NCI-H128 (cell line): ENCODE measurements at regions not wholly inside any gene's neighbourhood (a gene's known extent, or its start where the extent isn't known, plus 50 kb on each side); places are given as distances from the start of the nearest gene placed in this dataset.
A peak's percentile ranks its signal among the peaks of the same experiment; 100 is the strongest.

Experiments
- DNase-seq: peaks from one replicate; lab custom pipeline; 2025; ENCODE audit not compliant: unreplicated experiment; lab: John Stamatoyannopoulos, UW

GRCh38 chr10:123567984-123568739 lies 98.0 kb upstream of the GPR26 start:
- DNase-seq, result no peak

- no peak for DNase-seq
Observed at GRCh38 chr10:123568751-123569150, 97.4 kb upstream of the GPR26 start.

DNA sequence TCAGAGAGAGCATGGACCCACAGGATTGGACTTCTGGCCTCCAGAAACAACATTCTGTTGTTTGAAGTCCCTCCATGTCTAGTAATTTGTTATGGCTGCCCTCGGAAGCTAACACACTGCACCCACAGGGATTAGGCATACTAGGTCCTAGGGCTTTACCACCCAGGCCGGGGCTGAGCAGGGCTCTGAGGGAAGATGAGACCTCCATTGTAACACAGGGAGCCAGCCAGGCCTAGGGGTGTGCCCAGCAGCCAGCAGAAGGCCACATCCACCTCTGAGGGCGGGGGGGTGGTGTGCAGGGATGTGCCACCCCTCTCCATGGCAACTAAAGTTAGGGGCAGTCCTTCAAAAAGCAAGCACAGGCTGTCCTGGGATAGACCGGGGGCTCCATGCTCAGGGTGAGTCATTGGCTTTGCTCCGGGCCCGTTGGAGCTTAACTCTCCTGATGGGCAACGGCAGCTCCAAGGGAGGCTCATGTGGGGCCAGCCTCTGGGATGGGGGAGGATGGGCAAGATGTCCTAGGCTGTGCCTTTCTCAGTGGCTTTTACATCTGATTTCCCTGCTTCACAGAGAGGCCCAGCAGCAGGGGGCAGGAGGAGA lies 96.6 kb upstream of the GPR26 start:
- DNase-seq, result no peak

GRCh38 chr10:123570051-123570897 lies 95.9 kb upstream of the GPR26 start:
- DNase-seq, result no peak

- no peak for DNase-seq
Observed at GRCh38 chr10:123570898-123571515, 95.1 kb upstream of the GPR26 start.

DNA sequence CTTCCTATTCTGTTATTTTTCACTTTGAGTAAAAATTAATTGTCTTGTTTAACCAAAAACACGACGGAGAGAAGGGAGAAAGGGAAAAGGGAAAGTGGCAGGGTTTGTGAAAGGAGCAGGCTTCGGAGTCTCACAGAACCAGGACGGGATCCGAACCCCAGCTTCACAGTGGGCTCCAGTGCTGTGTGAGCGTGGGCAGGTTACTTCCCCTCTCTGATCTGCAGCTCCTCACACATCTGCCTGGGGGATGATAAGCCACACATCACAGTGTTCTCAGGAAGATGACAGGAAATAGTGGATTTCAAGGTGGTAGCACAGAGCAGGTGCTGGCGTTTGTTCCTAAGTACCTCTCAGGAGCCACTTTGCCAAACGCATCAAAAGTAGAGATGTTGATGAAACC lies 94.2 kb upstream of the GPR26 start:
- no peak for DNase-seq

- no peak for DNase-seq
Observed at GRCh38 chr10:123573236-123574108, 92.7 kb upstream of the GPR26 start.

- no peak for DNase-seq
Observed at GRCh38 chr10:123574109-123574698, 92.0 kb upstream of the GPR26 start.

DNA sequence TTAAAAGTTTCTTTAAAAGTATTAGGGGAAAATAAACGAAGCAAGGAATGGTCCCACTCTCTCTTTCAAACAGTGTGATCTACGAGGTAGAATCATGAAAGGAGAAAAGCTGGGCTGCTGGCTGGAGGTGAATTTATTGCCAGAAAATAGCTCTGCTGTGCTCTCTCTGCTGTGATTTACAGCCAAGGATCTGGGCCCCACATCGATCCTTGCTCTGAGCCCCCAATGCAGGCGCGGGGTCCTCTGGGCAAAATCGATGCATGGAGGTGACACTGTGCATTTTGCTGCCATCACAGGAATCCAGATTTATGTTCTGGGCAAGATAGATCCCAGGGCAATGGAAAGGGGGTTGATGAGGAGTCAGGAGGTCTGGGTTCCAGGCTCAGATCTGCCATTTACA lies 91.0 kb upstream of the GPR26 start:
- no peak for DNase-seq

- no peak for DNase-seq
Observed at GRCh38 chr10:123576706-123577105, 89.4 kb upstream of the GPR26 start.

DNA sequence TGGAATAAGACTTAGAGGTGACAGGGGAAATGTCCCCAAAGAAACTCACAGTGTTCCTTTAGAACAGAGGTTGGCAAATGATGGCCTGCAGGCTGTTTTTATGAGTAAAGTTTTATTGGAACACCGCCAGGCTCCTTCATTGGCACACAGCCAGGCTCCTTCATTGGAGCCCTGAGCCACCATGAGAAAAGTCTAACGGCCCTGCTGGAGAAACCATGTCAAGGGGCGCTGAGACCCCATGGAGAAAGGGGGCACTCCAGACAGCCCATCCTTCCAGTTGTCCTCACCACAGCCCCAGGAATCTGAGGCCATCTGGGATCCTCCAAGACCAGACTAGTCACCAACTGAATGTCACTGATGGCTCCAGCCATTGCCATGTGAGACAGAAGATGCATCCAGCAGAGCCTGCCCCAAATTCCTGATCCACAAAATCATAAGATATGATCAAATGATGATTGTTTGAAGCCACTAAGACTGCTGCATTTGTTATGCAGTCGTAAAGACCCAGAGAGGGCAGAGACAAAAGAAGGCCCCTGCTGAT lies 88.2 kb upstream of the GPR26 start:
- DNase-seq, result no peak

GRCh38 chr10:123578721-123579120 lies 87.4 kb upstream of the GPR26 start:
- DNase-seq, result no peak

DNA sequence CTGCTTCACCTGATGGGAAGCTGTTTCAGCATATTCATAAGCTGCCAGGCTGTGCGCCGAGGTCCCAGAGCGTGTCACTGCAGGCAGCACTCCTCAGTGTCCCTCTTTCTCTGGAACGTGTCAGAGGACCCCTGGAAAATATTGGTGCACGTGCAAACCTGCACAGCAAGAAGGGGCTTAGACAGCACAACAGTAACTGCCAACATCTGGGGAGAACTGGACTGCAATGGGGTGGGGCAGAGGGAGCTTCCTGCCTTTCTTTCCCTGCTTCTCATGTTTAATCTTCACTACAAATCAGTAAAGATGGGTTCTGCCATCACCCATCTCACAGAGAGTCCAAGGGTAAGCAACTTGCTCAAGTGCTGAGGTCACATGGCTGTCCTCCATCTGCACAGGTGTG lies 86.5 kb upstream of the GPR26 start:
- DNase-seq, result no peak

DNA sequence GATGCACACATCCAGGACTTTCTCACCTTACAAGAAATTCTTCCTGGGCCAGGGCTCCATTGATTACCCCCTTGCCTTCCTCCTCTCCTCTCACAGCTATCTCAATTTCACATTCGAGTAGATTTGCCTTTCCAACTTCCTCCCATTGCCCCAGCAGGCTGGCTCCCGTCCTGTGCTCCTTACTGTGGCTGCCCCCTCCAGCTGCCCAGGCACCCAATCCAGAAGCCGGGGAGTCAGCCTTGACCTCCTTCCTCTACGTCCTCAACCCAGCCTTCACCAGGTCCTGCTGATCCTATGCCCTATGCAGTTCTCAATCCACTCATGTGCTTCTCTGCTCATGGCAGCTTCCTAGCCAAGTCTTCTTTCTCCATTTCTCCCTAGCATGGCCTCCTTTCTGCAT lies 85.7 kb upstream of the GPR26 start:
- DNase-seq, result no peak

DNA sequence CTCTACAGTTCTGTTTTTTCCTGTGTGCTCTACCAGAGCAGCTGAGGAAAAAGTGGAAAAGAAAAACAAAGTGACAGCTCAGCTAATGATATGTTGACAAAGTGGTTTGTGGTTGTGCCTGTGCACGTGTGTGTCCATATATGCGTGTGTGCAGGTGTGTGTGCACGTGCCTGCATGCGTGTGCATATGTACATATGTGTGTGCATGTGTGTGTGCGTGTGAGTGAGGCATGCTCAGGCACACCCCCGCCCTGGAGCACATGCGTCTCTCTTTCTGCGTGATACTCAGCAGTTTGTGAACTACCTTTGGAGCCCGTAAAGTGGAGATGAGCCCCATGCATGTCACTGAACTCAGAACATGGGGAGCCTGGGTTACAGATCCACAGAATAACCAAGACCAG lies 84.5 kb upstream of the GPR26 start:
- DNase-seq, result no peak

- DNase-seq, result peak; percentile 26
Observed at GRCh38 chr10:123582084-123582989, 83.8 kb upstream of the GPR26 start.

DNA sequence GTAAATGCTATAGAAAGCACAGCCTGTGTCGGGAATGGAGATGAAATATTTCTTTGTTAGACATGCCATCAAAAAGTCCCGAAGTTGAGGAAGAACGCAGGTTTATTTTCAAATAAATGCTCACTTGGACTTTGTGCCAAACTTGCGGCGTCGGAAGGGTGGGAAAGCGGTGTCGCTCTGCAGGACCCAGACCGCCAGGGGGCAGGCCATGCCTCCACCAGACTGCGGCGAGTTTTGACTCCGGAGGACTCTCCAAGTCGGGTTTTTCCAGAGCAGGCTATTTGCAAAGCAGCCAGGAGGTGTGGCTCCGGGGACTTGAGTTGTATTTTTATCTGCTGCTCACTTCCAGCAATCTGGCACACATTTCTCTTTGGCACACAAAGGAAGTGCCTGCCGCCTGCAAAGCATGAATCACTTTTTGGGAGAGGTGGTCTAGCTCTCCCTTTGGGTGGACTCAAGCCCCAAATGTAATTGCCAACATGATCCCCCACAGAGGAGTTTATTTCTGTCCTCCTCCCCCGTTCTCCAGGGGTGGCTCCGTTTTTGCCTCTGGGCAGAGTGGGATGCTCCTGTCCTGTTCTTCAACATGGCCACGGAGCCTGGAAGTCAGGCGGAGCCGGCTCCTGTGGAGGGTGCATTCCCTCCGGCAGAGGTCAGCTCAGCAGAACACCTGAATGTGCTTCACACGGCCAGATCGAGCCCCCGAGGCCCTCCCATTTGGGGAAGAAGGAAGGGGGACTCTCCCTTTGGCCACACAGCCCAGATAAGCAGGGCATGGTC lies 82.3 kb upstream of the GPR26 start:
- peak; percentile 56 for DNase-seq

- no peak for DNase-seq
Observed at GRCh38 chr10:123584419-123584775, 81.8 kb upstream of the GPR26 start.
